B cell (primary cell): ENCODE measurements at regions not wholly inside any gene's neighbourhood (a gene's known extent, or its start where the extent isn't known, plus 50 kb on each side); places are given as distances from the start of the nearest gene placed in this dataset.

Source experiments
- ATAC-seq: fragments of 200-7000 bp; cut with Tn5 transposase; one replicate; pipeline ENCODE4 v1.10.0; 2021; ENCODE audit warnings: low read depth, mild to moderate bottlenecking, moderate number of reproducible peaks, moderate library complexity
- CTCF ChIA-PET: fragments of 350-600 bp; sonication (Branson Sonifier 250); formaldehyde crosslinking; loops from one replicate; lab custom pipeline; 2021; ENCODE audit warnings: antibody characterized with exemption, inconsistent platforms; lab: Charles Lee
- POLR2A ChIA-PET: fragments of 350-600 bp; sonication (Branson Sonifier 250); formaldehyde crosslinking; loops from one replicate; lab custom pipeline; 2021; ENCODE audit warnings: antibody characterized with exemption; lab: Charles Lee
- DNase-seq: peaks from one replicate; pipeline ENCODE4 v3.0.0; 2013
- H2AFZ ChIP-seq: 2 replicates; pipeline ENCODE4 v1.6.1; 2012; ENCODE audit warnings: mild to moderate bottlenecking, low read depth, low read length; ENCODE audit not compliant: insufficient read depth, poor library complexity, severe bottlenecking
- H3K27ac ChIP-seq, 2 donors: 1 replicate in 1 of 2; 2 replicates in 1 of 2; pipeline ENCODE4 v1.5.1; 2012 to 2013; ENCODE audit warnings: low read length in 2 of 2, mild to moderate bottlenecking in 2 of 2, moderate library complexity in 1 of 2
- H3K27me3 ChIP-seq, 4 experiments: fragments of 200-600 bp in 1 of 4; sonication (generic) in 1 of 4; replicated peaks in 1 of 4; 1 replicate in 2 of 4; 2 replicates in 2 of 4; pipeline versions ENCODE4 v1.6.1 to v1.7.0; 2013 to 2016; ENCODE audit warnings: low read length in 3 of 4, mild to moderate bottlenecking in 2 of 4, mixed read lengths in 1 of 4, moderate library complexity in 1 of 4; ENCODE audit not compliant: insufficient read depth in 4 of 4, control insufficient read depth in 3 of 4; ENCODE audit errors: control extremely low read depth in 1 of 4
- H3K36me3 ChIP-seq, 2 experiments: replicated peaks in 1 of 2; 1 replicate in 1 of 2; 2 replicates in 1 of 2; pipeline versions ENCODE4 v1.6.1 to v1.7.1; 2013; ENCODE audit warnings: low read length in 1 of 2; ENCODE audit not compliant: insufficient read depth in 2 of 2, control insufficient read depth in 1 of 2; ENCODE audit errors: control extremely low read depth in 1 of 2, extremely low read depth in 1 of 2
- H3K4me1 ChIP-seq, 2 donors: fragments of 200-600 bp in 1 of 2; sonication (generic) in 1 of 2; 1 replicate in 1 of 2; 2 replicates in 1 of 2; pipeline versions ENCODE4 v1.5.1 to v1.6.1; 2013 to 2017; ENCODE audit warnings: low read length in 2 of 2; ENCODE audit not compliant: control insufficient read depth in 2 of 2, insufficient read depth in 2 of 2
- H3K4me2 ChIP-seq: replicated peaks from 2 replicates; pipeline ENCODE3; 2012; ENCODE audit warnings: mild to moderate bottlenecking, low read depth, low read length; ENCODE audit not compliant: poor library complexity, severe bottlenecking
- H3K4me3 ChIP-seq, 5 experiments: fragments of 200-600 bp in 1 of 5; sonication (generic) in 1 of 5; 1 replicate in 3 of 5; 2 replicates in 2 of 5; pipeline versions ENCODE4 v1.5.1 to v1.7.0; 2011 to 2016; ENCODE audit warnings: low read length in 4 of 5, mild to moderate bottlenecking in 4 of 5, low read depth in 2 of 5, control low read depth in 1 of 5, moderate library complexity in 1 of 5; ENCODE audit not compliant: insufficient read depth in 1 of 5; ENCODE audit errors: control extremely low read depth in 1 of 5, extremely low read depth in 1 of 5
- H3K79me2 ChIP-seq: fragments of 200-600 bp; sonication (generic); one replicate; pipeline ENCODE4 v1.6.0; 2016; ENCODE audit warnings: low read length; ENCODE audit not compliant: control insufficient read depth, insufficient read depth
- H3K9ac ChIP-seq: fragments of 200-600 bp; sonication (generic); 2 replicates; pipeline ENCODE4 v1.6.1; 2017; ENCODE audit warnings: mild to moderate bottlenecking, low read length, moderate library complexity
- H3K9me3 ChIP-seq, 3 donors: one replicate each; pipeline versions ENCODE4 v1.6.1 to v1.7.1; 2013; ENCODE audit warnings: low read length in 2 of 3; ENCODE audit not compliant: control insufficient read depth in 2 of 3, insufficient read depth in 1 of 3; ENCODE audit errors: control extremely low read depth in 1 of 3
- H4K20me1 ChIP-seq: 2 replicates; pipeline ENCODE4 v1.6.0; 2012; ENCODE audit warnings: mild to moderate bottlenecking, low read length; ENCODE audit not compliant: insufficient read depth, control insufficient read depth, poor library complexity, severe bottlenecking
- H3K27ac Mint-ChIP-seq: one replicate; pipeline ENCODE4 v1.8.0; 2021; ENCODE audit warnings: mixed read lengths
- H3K27me3 Mint-ChIP-seq: one replicate; pipeline ENCODE4 v1.8.0; 2021; ENCODE audit warnings: mixed read lengths
- H3K4me1 Mint-ChIP-seq: one replicate; pipeline ENCODE4 v1.8.0; 2021; ENCODE audit warnings: mixed read lengths
- H3K4me3 Mint-ChIP-seq: one replicate; pipeline ENCODE4 v1.8.0; 2021; ENCODE audit warnings: mixed read lengths
- H3K9me3 Mint-ChIP-seq: one replicate; pipeline ENCODE4 v1.8.0; 2022; ENCODE audit warnings: mixed read lengths; ENCODE audit not compliant: insufficient read depth
- EZH2 ChIP-seq: IDR thresholded peaks from 2 replicates; pipeline ENCODE4 v1.6.1; 2012; ENCODE audit warnings: borderline replicate concordance, low read depth, mild to moderate bottlenecking, moderate library complexity, low read length; ENCODE audit not compliant: insufficient read depth, poor library complexity, severe bottlenecking
- WGBS: methylation state at CpG from one replicate; pipeline ENCODE4 v1.1.5; 2013; ENCODE audit warnings: missing lambda C conversion rate; ENCODE audit not compliant: insufficient coverage; 5-methylcytosine and 5-hydroxymethylcytosine counted together
- intact Hi-C: fragments of 100-400 bp; cut with micrococcal nuclease; formaldehyde crosslinking; loops from one replicate; pipeline ENCODE4 v1.10.0; 2022
- TF ChIP-seq, protein P1 (sequence below): fragments of 200-600 bp; IDR thresholded peaks from one replicate; pipeline ENCODE4 v1.8.0; 2022; ENCODE audit warnings: antibody characterized with exemption, mild to moderate bottlenecking

DNA sequence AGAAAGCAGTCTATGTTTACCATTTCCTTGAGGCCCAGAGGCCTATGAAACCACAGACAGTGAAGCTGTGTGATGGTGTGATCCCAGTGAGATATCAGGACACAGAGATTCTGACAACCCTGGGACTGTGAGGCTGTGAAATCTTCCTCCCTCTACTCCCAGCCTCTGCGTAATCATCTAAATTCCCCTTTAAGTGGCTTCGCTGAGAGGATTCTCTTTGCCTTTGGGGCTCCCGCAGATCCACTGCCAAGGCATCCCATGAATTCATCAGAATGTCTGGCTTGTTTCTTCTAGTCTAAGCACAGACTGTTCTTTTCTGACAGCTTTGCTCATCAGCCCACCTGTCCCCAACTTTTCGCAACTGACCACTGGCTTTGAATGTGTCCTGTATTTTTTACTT is 901.2 kb upstream of the NR2F2 start:
- Mint-ChIP-seq H3K4me1 (no peaks in the 10 kb centered on the region), H3K9me3 (peaks cover 3% of the 10 kb centered on the region), H3K27ac (no peak overlapping the region), H3K4me3 (no peak overlapping the region), H3K27me3 (no peaks in the 10 kb centered on the region)
- ATAC-seq (no peak), DNase-seq (no peak)
- Histone ChIP-seq H2AFZ (no peak overlapping the region), H3K27me3 (no peaks in the 10 kb centered on the region), H3K27ac (no peak overlapping the region), H3K9me3 (peaks cover 0 to 3% (median 1%) of the 10 kb centered on the region in 3 donors), H3K4me2 (no peak overlapping the region), H3K79me2 (no peaks in the 10 kb centered on the region), H3K4me1 (no peaks in the 10 kb centered on the region), H3K4me3 (no peak overlapping the region), H4K20me1 (no peaks in the 10 kb centered on the region), H3K36me3 (no peaks in the 10 kb centered on the region), H3K9ac (no peak overlapping the region)
- POLR2A ChIA-PET: no interaction called here
- 91% methylated on average over 3 of the region's 4 CpGs for WGBS
- CTCF ChIA-PET: no interaction called here
- intact Hi-C loops: no loop called here
- TF ChIP-seq, protein P1, sequence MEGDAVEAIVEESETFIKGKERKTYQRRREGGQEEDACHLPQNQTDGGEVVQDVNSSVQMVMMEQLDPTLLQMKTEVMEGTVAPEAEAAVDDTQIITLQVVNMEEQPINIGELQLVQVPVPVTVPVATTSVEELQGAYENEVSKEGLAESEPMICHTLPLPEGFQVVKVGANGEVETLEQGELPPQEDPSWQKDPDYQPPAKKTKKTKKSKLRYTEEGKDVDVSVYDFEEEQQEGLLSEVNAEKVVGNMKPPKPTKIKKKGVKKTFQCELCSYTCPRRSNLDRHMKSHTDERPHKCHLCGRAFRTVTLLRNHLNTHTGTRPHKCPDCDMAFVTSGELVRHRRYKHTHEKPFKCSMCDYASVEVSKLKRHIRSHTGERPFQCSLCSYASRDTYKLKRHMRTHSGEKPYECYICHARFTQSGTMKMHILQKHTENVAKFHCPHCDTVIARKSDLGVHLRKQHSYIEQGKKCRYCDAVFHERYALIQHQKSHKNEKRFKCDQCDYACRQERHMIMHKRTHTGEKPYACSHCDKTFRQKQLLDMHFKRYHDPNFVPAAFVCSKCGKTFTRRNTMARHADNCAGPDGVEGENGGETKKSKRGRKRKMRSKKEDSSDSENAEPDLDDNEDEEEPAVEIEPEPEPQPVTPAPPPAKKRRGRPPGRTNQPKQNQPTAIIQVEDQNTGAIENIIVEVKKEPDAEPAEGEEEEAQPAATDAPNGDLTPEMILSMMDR: no peak
- TF ChIP-seq EZH2: no peak

DNA sequence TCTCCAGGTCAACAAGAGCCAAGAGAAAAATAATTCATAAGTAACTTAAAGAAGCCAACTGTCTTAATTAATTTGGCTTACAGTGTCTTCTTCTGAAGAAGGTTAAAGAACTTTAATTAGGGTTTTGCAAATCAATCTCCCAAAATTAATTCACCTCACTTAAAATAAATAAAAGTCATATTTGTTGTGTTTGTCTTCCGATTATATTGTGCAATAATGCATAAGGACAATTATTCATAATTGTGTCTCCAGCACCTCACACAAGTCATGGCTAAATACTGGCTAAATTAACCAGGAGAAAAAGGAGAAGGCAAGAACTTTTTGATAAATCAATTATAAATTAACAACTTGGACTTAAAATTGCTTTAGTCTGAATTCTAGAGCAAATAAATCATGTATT is 899.0 kb upstream of the NR2F2 start:
- H3K4me3 ChIP-seq: no peak overlapping the region
- TF ChIP-seq EZH2: no peak
- TF ChIP-seq, protein P1: no peak
- no peak overlapping the region for H3K4me2 ChIP-seq
- ATAC-seq (no peak), DNase-seq (no peak)
- Mint-ChIP-seq H3K4me3 (no peak overlapping the region), H3K27me3 (no peaks in the 10 kb centered on the region), H3K27ac (no peak overlapping the region), H3K4me1 (no peaks in the 10 kb centered on the region), H3K9me3 (peaks cover 3% of the 10 kb centered on the region)
- H3K36me3 ChIP-seq: no peaks in the 10 kb centered on the region
- H3K79me2 ChIP-seq: no peaks in the 10 kb centered on the region
- ChIA-PET CTCF (no interaction called here), POLR2A (no interaction called here)
- no peak overlapping the region for H3K27ac ChIP-seq
- no peak overlapping the region for H2AFZ ChIP-seq
- no peak overlapping the region for H3K9ac ChIP-seq
- no peaks in the 10 kb centered on the region for H3K27me3 ChIP-seq
- no peaks in the 10 kb centered on the region for H4K20me1 ChIP-seq
- intact Hi-C loops: no loop called here
- no peaks in the 10 kb centered on the region for H3K4me1 ChIP-seq
- WGBS: no CpG with 5 or more reads among the region's 1 CpG
- peaks cover 0 to 3% (median 0%) of the 10 kb centered on the region in 3 donors for H3K9me3 ChIP-seq
